HG02678 (cell line): ENCODE measurements at regions not wholly inside any gene's neighbourhood (a gene's known extent, or its start where the extent isn't known, plus 50 kb on each side); places are given as distances from the start of the nearest gene placed in this dataset.
"Not testable (repeated sequence)": the region's sequence is repeated elsewhere in the genome, so short reads cannot be mapped to it uniquely, and the experiment has no call there.

Experiments
- ATAC-seq: cut with Tn5 transposase; IDR thresholded peaks from one replicate; pipeline ENCODE4 v1.9.1; 2021; ENCODE audit warnings: mild to moderate bottlenecking, moderate library complexity; ENCODE audit not compliant: unreplicated experiment

- no peak for ATAC-seq
These were observed 114.2 kb upstream of the NECTIN3 start for GRCh38 chr3:110957247-110958025.

- no peak for ATAC-seq
These were observed 113.1 kb upstream of the NECTIN3 start for GRCh38 chr3:110958313-110959147.

DNA sequence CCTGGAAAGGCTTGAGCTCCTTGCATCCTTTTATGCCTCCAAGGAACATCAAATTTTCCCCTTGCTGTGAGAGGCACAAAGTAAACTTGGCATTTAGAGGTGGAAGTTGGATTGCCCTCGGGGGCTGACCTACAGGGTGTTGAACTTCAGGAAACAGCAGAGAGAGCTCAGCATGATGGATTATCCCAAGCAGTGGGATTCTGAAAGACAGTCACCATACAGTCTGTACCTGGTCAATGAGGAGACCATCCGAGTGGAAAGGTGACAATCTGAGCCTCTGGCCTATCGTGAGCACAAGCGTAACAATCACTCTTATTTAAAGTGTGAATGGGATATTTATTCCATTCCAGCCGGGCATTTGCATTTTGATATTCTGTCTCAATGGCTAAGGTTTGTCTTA lies 105.6 kb upstream of the NECTIN3 start:
- no peak for ATAC-seq

- ATAC-seq = no peak
These were observed 104.5 kb upstream of the NECTIN3 start for GRCh38 chr3:110966966-110967663.

DNA sequence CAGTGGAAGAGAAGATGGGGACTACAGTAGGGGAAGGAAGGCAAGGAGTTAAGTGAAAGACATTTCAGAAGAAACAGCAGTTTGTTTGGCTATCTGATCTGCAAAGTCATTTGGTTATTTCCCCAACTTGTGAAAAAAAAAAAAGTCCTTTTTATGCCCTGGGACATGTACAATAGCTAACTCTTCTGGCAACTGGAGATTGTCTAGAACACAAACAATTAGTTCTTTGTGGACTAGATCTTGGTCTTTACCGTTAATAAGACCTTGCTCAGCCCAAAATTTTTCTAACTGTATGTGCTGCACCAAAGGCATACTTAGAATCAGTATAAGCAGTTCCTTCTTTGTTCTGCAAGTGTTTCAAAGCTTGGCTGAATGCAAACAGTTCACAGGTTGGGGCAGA lies 103.5 kb upstream of the NECTIN3 start:
- no peak for ATAC-seq

GRCh38 chr3:110969229-110970211 lies 102.1 kb upstream of the NECTIN3 start:
- no peak for ATAC-seq

GRCh38 chr3:110971010-110971601 lies 100.5 kb upstream of the NECTIN3 start:
- ATAC-seq = no peak

GRCh38 chr3:110973263-110973895 lies 98.2 kb upstream of the NECTIN3 start:
- ATAC-seq = no peak

DNA sequence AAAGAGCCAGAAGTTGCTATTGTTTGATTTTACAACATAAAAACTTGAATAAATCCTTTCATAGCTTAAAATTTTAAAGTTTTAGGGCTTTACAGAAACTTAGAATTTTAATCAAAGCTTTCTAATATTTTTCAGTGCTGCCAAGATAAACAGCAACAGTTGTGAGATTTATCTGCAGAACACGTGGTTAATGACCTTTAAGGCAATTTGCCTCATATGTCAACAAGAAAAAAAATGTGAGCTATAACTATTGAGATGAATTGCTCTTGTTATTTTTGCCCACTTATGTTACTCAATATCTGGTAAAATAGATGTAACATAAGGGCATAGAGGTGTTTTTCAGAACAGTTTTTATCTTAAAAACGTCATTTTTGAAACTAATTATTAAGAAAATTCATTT lies 96.7 kb upstream of the NECTIN3 start:
- ATAC-seq = no peak

- no peak for ATAC-seq
These were observed 87.0 kb upstream of the NECTIN3 start for GRCh38 chr3:110984456-110985250.

GRCh38 chr3:110989446-110989845 lies 82.2 kb upstream of the NECTIN3 start:
- ATAC-seq = no peak

DNA sequence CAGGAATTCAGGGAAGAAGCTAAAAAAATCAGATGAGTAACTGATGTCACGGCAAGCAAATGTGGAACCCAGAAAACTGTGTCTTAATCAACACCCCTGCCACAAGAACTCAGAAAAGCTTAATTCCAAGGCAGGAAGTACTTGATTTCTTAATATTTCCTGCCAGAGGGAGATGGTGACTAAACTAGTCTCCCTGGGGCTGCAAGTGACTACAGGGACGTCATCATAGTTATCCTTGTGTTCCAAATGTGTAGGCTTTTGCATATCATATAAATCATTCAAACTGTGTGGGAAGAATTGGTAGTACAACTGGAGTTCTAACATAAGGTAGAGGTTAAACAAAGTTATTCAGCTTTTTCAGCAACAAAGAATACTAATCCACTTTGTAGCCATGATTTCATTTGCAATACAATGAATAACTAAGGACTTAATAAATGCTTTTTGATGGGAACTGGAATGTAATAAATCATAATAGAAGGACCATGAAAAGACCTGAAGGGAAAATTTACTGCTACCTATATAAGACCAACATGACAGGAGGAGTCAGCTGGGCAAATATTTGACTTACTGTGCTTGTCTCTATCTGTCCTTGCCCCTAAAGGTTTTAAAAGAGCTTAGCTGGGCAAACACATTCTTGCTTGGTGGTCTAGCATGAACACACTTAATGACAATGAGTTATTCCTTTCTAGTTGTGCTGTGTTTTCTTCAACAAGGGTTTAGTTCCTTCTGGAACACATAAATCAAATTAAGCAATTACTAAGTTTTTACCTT lies 76.0 kb upstream of the NECTIN3 start:
- no peak for ATAC-seq

DNA sequence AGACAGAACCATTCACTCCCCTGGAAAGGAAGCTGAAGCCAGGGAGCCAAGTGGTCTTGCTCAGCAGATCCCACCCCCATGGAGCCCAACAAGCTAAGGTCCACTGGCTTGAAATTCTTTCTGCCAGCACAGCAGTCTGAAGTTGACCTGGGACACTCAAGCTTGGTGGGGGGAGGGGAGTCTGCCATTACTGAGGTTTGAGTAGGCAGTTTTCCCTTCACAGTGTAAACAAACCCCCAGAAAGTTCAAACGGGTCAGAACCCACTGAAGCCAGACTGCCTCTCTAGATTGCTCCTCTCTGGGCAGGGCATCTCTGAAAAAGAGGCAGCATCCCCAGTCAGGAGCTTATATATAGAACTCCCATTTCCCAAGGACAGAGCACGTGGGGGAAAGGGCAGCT lies 72.8 kb upstream of the NECTIN3 start:
- not testable (repeated sequence) for ATAC-seq

DNA sequence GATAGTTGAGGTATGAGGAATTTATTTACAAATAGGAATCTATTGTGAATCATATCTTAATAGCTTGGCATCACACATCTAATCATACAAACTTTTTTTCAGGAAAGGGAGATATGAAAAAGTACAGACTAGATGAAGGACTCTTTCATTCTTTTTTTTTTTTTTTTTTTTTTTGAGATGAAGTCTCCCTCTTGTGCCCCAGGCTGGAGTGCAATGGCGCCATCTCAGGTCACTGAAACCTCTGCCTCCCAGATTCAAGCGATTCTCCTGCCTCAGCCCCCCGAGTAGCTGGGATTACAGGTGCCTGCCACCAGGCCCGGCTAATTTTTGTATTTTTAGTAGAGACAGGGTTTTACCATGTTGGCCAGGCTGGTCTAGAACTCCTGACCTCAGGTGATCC lies 65.1 kb upstream of the NECTIN3 start:
- not testable (repeated sequence) for ATAC-seq

DNA sequence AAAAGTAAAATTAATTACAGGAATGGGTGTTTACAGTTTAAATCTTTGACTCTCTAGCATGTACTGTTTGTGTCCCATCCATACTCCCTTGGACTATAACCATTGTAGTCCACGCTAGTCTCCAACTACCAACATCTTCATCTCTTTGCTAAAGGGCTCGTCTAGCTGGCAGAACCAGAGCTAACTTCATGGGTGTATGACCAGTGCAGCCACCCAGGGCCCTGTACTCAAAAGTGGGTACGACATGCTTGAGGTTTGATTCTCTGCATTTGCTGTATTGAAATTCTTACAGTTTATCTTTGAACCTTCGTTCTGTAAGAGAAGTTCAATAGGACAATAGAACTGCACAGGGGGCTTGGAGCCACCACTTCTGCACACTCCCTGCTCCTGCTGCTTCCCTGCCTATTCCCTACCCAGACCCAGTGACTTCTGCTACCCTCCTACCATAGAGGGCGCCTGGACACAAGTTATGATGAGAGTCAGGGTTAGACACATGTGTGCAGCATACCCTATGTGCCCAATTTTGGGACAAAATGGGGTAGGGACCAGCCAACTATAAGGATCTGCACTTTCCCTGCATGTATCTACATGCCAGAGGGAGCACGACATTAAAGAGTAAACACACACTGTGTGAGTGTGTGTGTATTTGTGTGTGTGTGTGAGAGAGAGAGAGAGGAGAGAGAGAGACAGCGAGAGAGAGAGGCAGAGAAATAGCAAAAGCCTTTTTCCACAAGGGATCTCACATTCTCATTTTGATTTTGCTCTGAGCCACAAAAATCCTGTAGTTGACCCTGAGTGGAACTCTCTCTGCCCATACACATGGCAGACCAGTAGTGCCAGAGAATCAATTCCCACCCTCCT lies 59.0 kb upstream of the NECTIN3 start:
- no peak for ATAC-seq
